Astrocyte (in vitro differentiated cells and primary cell): ENCODE measurements at regions not wholly inside any gene's neighbourhood (a gene's known extent, or its start where the extent isn't known, plus 50 kb on each side); places are given as distances from the start of the nearest gene placed in this dataset.

Experiments used
- CTCF ChIP-seq: IDR thresholded peaks from 2 replicates; pipeline ENCODE4 v1.5.1; 2011; ENCODE audit warnings: low read depth, mild to moderate bottlenecking, inconsistent platforms, low read length, moderate library complexity; ENCODE audit not compliant: insufficient read depth
- EZH2 ChIP-seq: IDR thresholded peaks from 2 replicates; pipeline ENCODE4 v1.6.1; 2012; ENCODE audit warnings: mild to moderate bottlenecking, low read length, inconsistent platforms; ENCODE audit not compliant: insufficient read depth

DNA sequence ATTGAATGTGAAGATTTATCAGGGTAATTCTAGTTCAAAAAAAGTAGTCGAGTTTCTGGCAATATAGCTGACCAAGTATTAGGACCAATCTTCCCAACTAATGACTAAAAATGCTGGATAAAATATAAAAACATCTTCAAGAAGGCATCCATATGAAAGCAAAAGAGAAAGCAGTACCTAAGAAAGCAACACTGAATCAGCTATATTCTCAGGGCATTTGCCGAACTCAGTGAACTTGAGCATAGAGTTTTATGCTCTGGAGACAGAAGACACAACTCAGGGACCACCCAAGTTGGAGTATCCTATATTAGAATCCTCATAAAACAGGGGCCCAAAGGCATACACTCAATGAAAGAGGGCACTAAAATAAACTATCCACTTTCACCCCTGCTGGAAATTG, 103.7 kb upstream of the HNRNPA3 start:
- TF ChIP-seq CTCF (no peak), EZH2 (no peak)
